Calu3 (cell line): ENCODE measurements at regions not wholly inside any gene's neighbourhood (a gene's known extent, or its start where the extent isn't known, plus 50 kb on each side); places are given as distances from the start of the nearest gene placed in this dataset.

ENCODE experiments used
- BruUV-seq: library from RNA; stranded (reverse); fragments of 400-500 nt; replicated peaks from 2 replicates; lab custom pipeline; 2021; lab: Mats Ljungman, UMichigan
- CTCF ChIA-PET: fragments of 300-600 bp; sonication (Branson Sonifier 250); formaldehyde crosslinking; loops from one replicate; lab custom pipeline; 2022; ENCODE audit warnings: antibody characterized with exemption; lab: Charles Lee
- DNase-seq: peaks from one replicate; pipeline ENCODE4 v3.0.0; 2022
- H3K27ac Mint-ChIP-seq: one replicate; pipeline ENCODE4 v1.8.0; 2022; ENCODE audit warnings: mixed read lengths; ENCODE audit not compliant: unreplicated experiment
- H3K27me3 Mint-ChIP-seq: one replicate; pipeline ENCODE4 v1.8.0; 2022; ENCODE audit warnings: mixed read lengths; ENCODE audit not compliant: unreplicated experiment
- H3K36me3 Mint-ChIP-seq: one replicate; pipeline ENCODE4 v1.8.0; 2022; ENCODE audit warnings: mild to moderate bottlenecking, moderate library complexity, mixed read lengths; ENCODE audit not compliant: insufficient read depth, unreplicated experiment
- H3K4me1 Mint-ChIP-seq: one replicate; pipeline ENCODE4 v1.8.0; 2022; ENCODE audit warnings: mild to moderate bottlenecking, low read depth, mixed read lengths; ENCODE audit not compliant: unreplicated experiment
- H3K4me3 Mint-ChIP-seq: one replicate; pipeline ENCODE4 v1.8.0; 2022; ENCODE audit warnings: mild to moderate bottlenecking, low read depth, moderate library complexity, mixed read lengths; ENCODE audit not compliant: unreplicated experiment
- H3K9me3 Mint-ChIP-seq: one replicate; pipeline ENCODE4 v1.8.0; 2022; ENCODE audit warnings: low read depth, mixed read lengths; ENCODE audit not compliant: unreplicated experiment
- intact Hi-C: fragments of 100-400 bp; cut with micrococcal nuclease; formaldehyde crosslinking; loops from one replicate; pipeline ENCODE4 v1.10.0; 2022; ENCODE audit not compliant: unreplicated experiment
- TF ChIP-seq, protein P1 (sequence below): fragments of 200-600 bp; IDR thresholded peaks from one replicate; pipeline ENCODE4 v1.8.0; 2022; ENCODE audit warnings: antibody characterized with exemption; ENCODE audit not compliant: unreplicated experiment

DNA sequence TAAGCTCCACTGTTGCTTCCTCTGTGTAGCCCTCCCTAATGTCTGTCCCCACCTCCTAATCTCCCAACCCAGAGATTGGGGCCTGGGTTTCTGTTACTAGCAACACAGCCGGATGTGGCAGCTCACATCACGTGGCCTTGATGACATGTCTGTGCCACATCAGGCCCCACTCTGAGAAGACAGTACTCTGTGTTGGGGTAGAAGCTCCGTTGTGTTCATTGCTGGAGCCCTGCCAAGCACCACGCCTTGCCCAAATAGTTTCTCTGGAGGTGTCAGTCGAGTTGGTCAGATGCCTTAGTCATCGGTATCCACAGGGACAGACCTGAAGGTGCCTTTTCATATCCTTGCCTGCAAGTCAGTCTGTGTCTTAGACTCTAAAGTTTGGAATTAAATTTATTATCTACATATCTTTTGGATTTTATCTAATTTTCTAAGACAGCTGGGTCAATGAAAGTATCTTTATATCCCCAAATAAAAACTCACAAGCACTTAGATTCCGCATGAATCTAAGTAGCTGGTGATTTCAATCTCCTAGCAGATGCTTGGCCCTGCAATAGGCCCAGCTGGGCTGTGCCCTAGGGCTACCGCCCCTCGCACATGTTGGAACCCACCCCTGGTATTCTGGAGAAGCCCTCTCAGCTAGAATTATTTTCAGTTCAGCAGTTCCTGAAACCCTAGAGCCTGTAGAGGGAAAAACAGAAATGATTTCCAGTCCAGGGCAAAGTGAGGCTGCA lies 204.0 kb upstream of the TSHZ3 start:
- Mint-ChIP-seq H3K9me3 (peaks cover 36% of the 10 kb centered on the region), H3K4me1 (no peaks in the 10 kb centered on the region), H3K4me3 (no peak overlapping the region), H3K36me3 (no peaks in the 10 kb centered on the region), H3K27me3 (no peaks in the 10 kb centered on the region), H3K27ac (no peak overlapping the region)
- TF ChIP-seq, protein P1, sequence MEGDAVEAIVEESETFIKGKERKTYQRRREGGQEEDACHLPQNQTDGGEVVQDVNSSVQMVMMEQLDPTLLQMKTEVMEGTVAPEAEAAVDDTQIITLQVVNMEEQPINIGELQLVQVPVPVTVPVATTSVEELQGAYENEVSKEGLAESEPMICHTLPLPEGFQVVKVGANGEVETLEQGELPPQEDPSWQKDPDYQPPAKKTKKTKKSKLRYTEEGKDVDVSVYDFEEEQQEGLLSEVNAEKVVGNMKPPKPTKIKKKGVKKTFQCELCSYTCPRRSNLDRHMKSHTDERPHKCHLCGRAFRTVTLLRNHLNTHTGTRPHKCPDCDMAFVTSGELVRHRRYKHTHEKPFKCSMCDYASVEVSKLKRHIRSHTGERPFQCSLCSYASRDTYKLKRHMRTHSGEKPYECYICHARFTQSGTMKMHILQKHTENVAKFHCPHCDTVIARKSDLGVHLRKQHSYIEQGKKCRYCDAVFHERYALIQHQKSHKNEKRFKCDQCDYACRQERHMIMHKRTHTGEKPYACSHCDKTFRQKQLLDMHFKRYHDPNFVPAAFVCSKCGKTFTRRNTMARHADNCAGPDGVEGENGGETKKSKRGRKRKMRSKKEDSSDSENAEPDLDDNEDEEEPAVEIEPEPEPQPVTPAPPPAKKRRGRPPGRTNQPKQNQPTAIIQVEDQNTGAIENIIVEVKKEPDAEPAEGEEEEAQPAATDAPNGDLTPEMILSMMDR: no peak
- BruUV-seq: no TSS peak
- intact Hi-C loops: no loop called here
- CTCF ChIA-PET: no interaction called here
- DNase-seq: no peak

DNA sequence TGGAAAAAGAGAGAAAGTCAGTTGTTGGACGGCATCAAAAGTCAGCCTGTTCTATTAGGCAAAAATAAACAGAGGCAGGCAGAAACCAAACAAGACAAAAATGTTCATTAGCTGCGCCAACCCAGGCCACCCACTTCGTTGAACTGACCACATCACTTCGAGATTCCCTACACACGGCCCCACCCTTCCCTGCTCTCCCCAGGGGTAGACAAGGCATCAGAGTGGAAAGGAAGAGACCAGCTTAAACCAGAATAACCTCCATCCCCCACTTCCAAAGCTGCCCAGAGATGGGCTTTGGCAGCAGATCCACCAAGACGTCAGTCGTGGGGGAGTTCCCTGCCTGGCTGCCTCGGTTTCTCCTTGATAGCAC lies 204.6 kb upstream of the TSHZ3 start:
- H3K9me3 Mint-ChIP-seq: peaks cover 36% of the 10 kb centered on the region
- no peaks in the 10 kb centered on the region for H3K27me3 Mint-ChIP-seq
- no TSS peak for BruUV-seq
- intact Hi-C loops: no loop called here
- CTCF ChIA-PET: no interaction called here
- DNase-seq: no peak
- H3K36me3 Mint-ChIP-seq: no peaks in the 10 kb centered on the region
- no peak overlapping the region for H3K4me3 Mint-ChIP-seq
- no peaks in the 10 kb centered on the region for H3K4me1 Mint-ChIP-seq
- H3K27ac Mint-ChIP-seq: no peak overlapping the region
- TF ChIP-seq, protein P1: no peak

DNA sequence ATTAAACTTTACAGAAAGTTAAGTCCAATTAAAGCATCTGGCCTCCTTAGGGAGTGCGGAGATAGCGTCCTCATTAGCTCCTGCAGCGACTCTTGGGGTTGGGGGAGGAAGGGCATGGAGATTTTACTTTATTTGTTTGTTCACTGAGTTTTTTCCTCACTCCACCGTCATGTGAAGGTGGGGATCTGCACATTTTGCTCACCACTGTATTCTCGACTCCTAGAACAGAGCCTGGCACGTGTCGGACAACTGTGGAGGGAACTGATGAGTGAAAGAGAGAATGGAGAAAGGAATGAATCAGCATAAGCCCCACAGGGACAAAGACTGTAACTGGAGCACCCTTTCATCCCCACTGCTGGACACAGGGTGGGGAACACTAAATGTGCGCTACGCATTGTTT lies 205.1 kb upstream of the TSHZ3 start:
- peaks cover 32% of the 10 kb centered on the region for H3K9me3 Mint-ChIP-seq
- no peak overlapping the region for H3K4me3 Mint-ChIP-seq
- no peaks in the 10 kb centered on the region for H3K4me1 Mint-ChIP-seq
- H3K27ac Mint-ChIP-seq: no peak overlapping the region
- H3K36me3 Mint-ChIP-seq: no peaks in the 10 kb centered on the region
- BruUV-seq: no TSS peak
- CTCF ChIA-PET: no interaction called here
- no peaks in the 10 kb centered on the region for H3K27me3 Mint-ChIP-seq
- intact Hi-C loops: no loop called here
- TF ChIP-seq, protein P1: no peak
- no peak for DNase-seq

DNA sequence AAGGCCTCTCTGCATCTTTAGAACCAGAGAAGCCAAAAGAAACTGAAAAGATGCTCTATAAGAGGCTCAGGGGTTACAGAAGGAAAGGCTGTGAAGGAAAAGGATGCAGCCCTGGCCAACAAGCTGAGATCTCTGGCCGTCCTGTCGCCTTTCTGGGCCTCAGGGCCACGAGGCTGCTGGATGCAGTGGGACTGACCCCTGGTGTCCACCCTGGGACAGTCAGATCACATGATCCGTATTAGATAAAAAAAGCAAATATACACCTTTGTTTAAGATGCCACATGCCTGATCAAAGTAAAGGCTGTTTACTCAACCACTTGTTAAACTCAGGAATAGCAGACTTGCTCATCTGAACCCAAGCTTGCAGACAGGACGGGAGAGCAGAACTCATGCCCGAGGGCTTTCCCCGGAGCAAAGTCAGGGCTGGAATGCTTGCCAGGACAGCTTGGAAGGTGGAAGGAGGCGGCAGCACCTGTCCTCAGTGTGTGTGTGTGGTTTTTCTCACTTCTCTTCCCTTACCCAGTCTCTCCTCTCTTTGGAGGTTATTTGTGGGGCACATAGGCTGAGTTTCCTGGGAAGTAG lies 206.5 kb upstream of the TSHZ3 start:
- no peak overlapping the region for H3K27ac Mint-ChIP-seq
- DNase-seq: no peak
- TF ChIP-seq, protein P1: no peak
- CTCF ChIA-PET: no interaction called here
- H3K4me3 Mint-ChIP-seq: no peak overlapping the region
- H3K36me3 Mint-ChIP-seq: no peaks in the 10 kb centered on the region
- no peaks in the 10 kb centered on the region for H3K4me1 Mint-ChIP-seq
- intact Hi-C loops: no loop called here
- H3K9me3 Mint-ChIP-seq: peaks cover 31% of the 10 kb centered on the region
- H3K27me3 Mint-ChIP-seq: no peaks in the 10 kb centered on the region
- no TSS peak for BruUV-seq
